CD4-positive, alpha-beta memory T cell (primary cell): ENCODE measurements at regions not wholly inside any gene's neighbourhood (a gene's known extent, or its start where the extent isn't known, plus 50 kb on each side); places are given as distances from the start of the nearest gene placed in this dataset.

ENCODE experiments used
- CTCF ChIA-PET: fragments of 350-600 bp; sonication (Branson Sonifier 250); formaldehyde crosslinking; loops from one replicate; lab custom pipeline; 2021; ENCODE audit warnings: inconsistent platforms; ENCODE audit not compliant: partially characterized antibody; lab: Charles Lee
- POLR2A ChIA-PET: fragments of 350-600 bp; sonication (Branson Sonifier 250); formaldehyde crosslinking; loops from one replicate; lab custom pipeline; 2021; ENCODE audit not compliant: partially characterized antibody; lab: Charles Lee
- DNase-seq, 5 donors: peaks; one replicate each; pipeline versions ENCODE4 v3.0.0 to v3.0.0-alpha.2; 2020 to 2022; ENCODE audit warnings: mixed read lengths in 1 of 5
- H3K27ac ChIP-seq: one replicate; pipeline ENCODE4 v1.7.0; 2013; ENCODE audit warnings: low read depth, low read length
- H3K27me3 ChIP-seq: 2 replicates; pipeline ENCODE4 v1.7.0; 2013; ENCODE audit warnings: mild to moderate bottlenecking, low read length, moderate library complexity; ENCODE audit not compliant: insufficient read depth
- H3K36me3 ChIP-seq: 2 replicates; pipeline ENCODE4 v1.7.0; 2013; ENCODE audit warnings: mild to moderate bottlenecking, low read length, moderate library complexity; ENCODE audit not compliant: insufficient read depth
- H3K4me1 ChIP-seq: 2 replicates; pipeline ENCODE4 v1.7.0; 2013; ENCODE audit warnings: mild to moderate bottlenecking, low read length, moderate library complexity; ENCODE audit not compliant: insufficient read depth
- H3K4me3 ChIP-seq, 2 donors: one replicate each; pipeline ENCODE4 v1.7.0; 2013; ENCODE audit warnings: low read length in 2 of 2, mild to moderate bottlenecking in 1 of 2
- H3K9me3 ChIP-seq, 2 donors: one replicate each; pipeline ENCODE4 v1.7.0; 2013; ENCODE audit warnings: low read length in 2 of 2, control low read depth in 1 of 2; ENCODE audit not compliant: control insufficient read depth in 1 of 2
- H3K27ac Mint-ChIP-seq, 7 donors: one replicate each; pipeline ENCODE4 v1.8.0; 2020 to 2021; ENCODE audit warnings: mixed read lengths in 7 of 7, mild to moderate bottlenecking in 6 of 7, inconsistent platforms in 3 of 7, moderate library complexity in 3 of 7
- H3K27me3 Mint-ChIP-seq, 2 donors: one replicate each; pipeline ENCODE4 v1.8.0; 2020 to 2021; ENCODE audit warnings: mixed read lengths in 2 of 2
- H3K36me3 Mint-ChIP-seq, 2 donors: one replicate each; pipeline ENCODE4 v1.8.0; 2020 to 2021; ENCODE audit warnings: mixed read lengths in 2 of 2, inconsistent platforms in 1 of 2, mild to moderate bottlenecking in 1 of 2
- H3K4me1 Mint-ChIP-seq, 4 donors: one replicate each; pipeline ENCODE4 v1.8.0; 2020 to 2021; ENCODE audit warnings: mixed read lengths in 4 of 4, mild to moderate bottlenecking in 1 of 4
- H3K4me3 Mint-ChIP-seq, 8 donors: one replicate each; pipeline ENCODE4 v1.8.0; 2020 to 2021; ENCODE audit warnings: mixed read lengths in 8 of 8, mild to moderate bottlenecking in 7 of 8, moderate library complexity in 6 of 8, inconsistent platforms in 3 of 8
- H3K9me3 Mint-ChIP-seq, 8 donors: one replicate each; pipeline ENCODE4 v1.8.0; 2020 to 2021; ENCODE audit warnings: mixed read lengths in 8 of 8, mild to moderate bottlenecking in 5 of 8, inconsistent platforms in 3 of 8, moderate library complexity in 1 of 8
- intact Hi-C: fragments of 100-400 bp; cut with micrococcal nuclease; formaldehyde crosslinking; loops from one replicate; pipeline ENCODE4 v1.15.1; 2023

DNA sequence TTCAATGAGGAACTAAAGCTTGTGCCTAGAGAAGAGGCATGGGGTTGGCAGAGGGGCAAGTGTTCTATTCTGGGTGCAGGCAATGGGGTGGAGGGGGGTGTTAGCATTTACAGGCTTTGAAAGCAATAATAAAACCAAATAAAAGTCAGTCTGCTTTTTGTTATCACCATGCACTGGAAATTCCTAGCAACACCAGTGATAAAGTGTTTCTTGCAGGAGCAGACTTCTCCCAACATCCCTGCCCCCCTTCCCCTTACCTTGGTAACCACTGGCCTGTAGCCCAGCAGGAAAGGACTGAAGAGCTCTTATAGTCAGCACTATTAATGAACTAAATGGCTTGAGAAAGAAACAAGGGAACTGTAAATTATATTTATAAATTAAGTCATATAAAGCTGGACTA is 65.2 kb upstream of the SESN3 start:
- intact Hi-C loops, result no loop called here
- ChIA-PET POLR2A (interaction anchor here (1.5 to 1.6 kb wide), 2 partner anchors 42 to 64 kb away, joined by 4 read pairs; no protein-coding TSS in a partner anchor), CTCF (interaction anchor here (1.5 kb wide), 1 partner anchor 64 kb away, joined by 3 read pairs; no protein-coding TSS in a partner anchor)
- H3K4me1 Mint-ChIP-seq, result peaks cover 26 to 31% (median 26%) of the 10 kb centered on the region in 4 donors
- H3K36me3 ChIP-seq, result no peaks in the 10 kb centered on the region
- no peak overlapping the region for H3K27ac ChIP-seq
- no peaks in the 10 kb centered on the region for H3K27me3 ChIP-seq
- DNase-seq, result no peak
- no peaks in the 10 kb centered on the region for H3K36me3 Mint-ChIP-seq
- H3K4me3 Mint-ChIP-seq, result no peak overlapping the region
- H3K4me3 ChIP-seq, result no peak overlapping the region
- peaks cover 20% of the 10 kb centered on the region for H3K4me1 ChIP-seq
- no peaks in the 10 kb centered on the region for H3K27me3 Mint-ChIP-seq
- H3K27ac Mint-ChIP-seq, result peak overlapping the region in 1 of 7 donors; percentile 31
- H3K9me3 Mint-ChIP-seq, result no peaks in the 10 kb centered on the region
- H3K9me3 ChIP-seq, result no peaks in the 10 kb centered on the region

DNA sequence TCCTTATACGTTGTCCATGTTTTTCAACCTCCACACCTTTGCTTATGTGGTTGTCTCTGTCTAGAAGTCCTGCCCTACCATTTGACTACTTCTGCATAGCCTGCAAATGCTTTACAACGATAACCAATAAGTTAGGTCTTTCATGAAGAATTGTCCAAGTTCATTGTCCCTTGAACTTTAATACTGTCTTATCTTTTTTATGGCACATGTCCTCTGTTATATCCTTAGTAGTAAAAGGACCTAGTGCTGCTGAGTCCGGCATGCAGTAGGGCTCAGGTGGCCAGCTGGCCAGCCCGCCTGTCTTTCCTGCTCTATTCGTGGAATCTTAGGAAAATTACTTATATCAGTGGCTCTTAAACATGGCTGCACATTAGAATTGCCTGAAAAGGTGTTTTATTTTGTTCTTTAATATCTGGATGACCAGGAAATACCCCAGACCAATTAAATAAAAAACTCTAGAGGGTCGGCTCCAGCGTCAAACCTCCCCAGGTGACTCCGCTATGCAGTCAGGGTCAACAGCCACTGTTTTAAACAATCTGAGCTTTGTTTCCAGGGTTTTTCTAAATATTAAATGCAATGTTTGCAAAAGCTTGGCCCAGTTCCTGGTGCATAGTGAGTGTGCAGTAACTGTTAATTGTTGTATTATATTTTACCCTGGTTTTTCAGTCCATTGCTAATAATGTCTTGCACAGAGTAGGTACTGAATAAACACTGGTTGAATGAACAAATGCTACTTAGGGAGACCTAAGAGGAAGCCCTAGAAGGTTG is 64.6 kb upstream of the SESN3 start:
- Histone ChIP-seq H3K27me3 (no peaks in the 10 kb centered on the region), H3K4me3 (no peak overlapping the region), H3K36me3 (no peaks in the 10 kb centered on the region), H3K9me3 (no peaks in the 10 kb centered on the region), H3K27ac (no peak overlapping the region), H3K4me1 (peaks cover 20% of the 10 kb centered on the region)
- Mint-ChIP-seq H3K4me3 (no peak overlapping the region), H3K27ac (no peak overlapping the region), H3K9me3 (no peaks in the 10 kb centered on the region), H3K27me3 (no peaks in the 10 kb centered on the region), H3K36me3 (no peaks in the 10 kb centered on the region), H3K4me1 (peaks cover 26 to 31% (median 26%) of the 10 kb centered on the region in 4 donors)
- intact Hi-C loops, result no loop called here
- DNase-seq, result no peak
- POLR2A ChIA-PET, result interaction anchor here (1.6 kb wide), 1 partner anchor 63 kb away, joined by 4 read pairs; no protein-coding TSS in a partner anchor
- CTCF ChIA-PET, result interaction anchor here (1.5 kb wide), 1 partner anchor 64 kb away, joined by 3 read pairs; no protein-coding TSS in a partner anchor

DNA sequence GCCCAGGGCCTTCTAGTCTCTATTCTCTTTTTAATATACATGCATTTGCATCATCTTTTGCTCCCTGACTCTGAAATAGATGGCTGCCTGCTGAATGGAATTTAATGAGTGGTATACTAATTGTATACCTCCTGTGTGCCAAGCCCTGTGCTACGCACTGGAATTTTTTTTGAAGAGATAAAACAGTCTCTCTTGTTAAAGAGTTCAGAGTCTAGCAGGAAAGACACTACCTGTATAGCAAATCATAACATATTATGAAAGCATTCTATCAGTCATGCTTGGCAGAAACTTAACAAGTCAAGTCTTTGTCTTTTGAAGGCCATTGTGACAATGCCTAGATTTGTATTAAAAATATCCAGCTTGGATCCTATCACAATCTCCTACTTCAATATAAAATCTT is 63.7 kb upstream of the SESN3 start:
- Histone ChIP-seq H3K4me3 (no peak overlapping the region), H3K4me1 (peaks cover 17% of the 10 kb centered on the region), H3K36me3 (no peaks in the 10 kb centered on the region), H3K27ac (no peak overlapping the region), H3K27me3 (no peaks in the 10 kb centered on the region), H3K9me3 (no peaks in the 10 kb centered on the region)
- Mint-ChIP-seq H3K27me3 (no peaks in the 10 kb centered on the region), H3K27ac (no peak overlapping the region), H3K4me3 (no peak overlapping the region), H3K9me3 (no peaks in the 10 kb centered on the region), H3K4me1 (peaks cover 24 to 27% (median 25%) of the 10 kb centered on the region in 4 donors), H3K36me3 (no peaks in the 10 kb centered on the region)
- ChIA-PET CTCF (no interaction called here), POLR2A (no interaction called here)
- intact Hi-C loops, result no loop called here
- DNase-seq, result no peak

DNA sequence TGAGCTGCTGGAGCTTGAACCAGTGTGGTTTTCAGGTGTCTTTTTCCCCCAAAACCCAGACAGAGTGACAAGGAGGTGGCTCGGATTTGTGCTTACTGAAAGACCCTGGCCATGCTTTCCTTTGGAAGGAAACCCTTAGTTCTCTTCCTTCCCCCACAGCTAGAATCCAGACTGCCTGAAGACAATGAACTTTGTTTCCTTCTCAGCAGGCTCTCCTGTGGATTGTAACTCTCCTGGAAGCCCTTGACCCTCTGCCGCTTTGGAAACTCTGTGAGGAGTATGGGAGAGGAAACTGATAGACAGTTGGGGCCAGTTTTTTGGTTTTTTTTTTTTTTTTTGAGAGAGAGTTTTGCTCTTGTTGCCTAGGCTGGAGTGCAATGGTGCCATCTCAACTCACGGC is 62.1 kb upstream of the SESN3 start:
- no peaks in the 10 kb centered on the region for H3K36me3 ChIP-seq
- no peak overlapping the region for H3K4me3 ChIP-seq
- H3K27me3 ChIP-seq, result no peaks in the 10 kb centered on the region
- no peaks in the 10 kb centered on the region for H3K9me3 ChIP-seq
- intact Hi-C loops, result no loop called here
- peaks cover 9 to 13% (median 10%) of the 10 kb centered on the region in 4 donors for H3K4me1 Mint-ChIP-seq
- POLR2A ChIA-PET, result no interaction called here
- no peak for DNase-seq
- H3K4me1 ChIP-seq, result peaks cover 1% of the 10 kb centered on the region
- no peaks in the 10 kb centered on the region for H3K9me3 Mint-ChIP-seq
- H3K27ac ChIP-seq, result no peak overlapping the region
- no peak overlapping the region for H3K27ac Mint-ChIP-seq
- no peak overlapping the region for H3K4me3 Mint-ChIP-seq
- CTCF ChIA-PET, result no interaction called here
- H3K27me3 Mint-ChIP-seq, result no peaks in the 10 kb centered on the region
- H3K36me3 Mint-ChIP-seq, result no peaks in the 10 kb centered on the region

DNA sequence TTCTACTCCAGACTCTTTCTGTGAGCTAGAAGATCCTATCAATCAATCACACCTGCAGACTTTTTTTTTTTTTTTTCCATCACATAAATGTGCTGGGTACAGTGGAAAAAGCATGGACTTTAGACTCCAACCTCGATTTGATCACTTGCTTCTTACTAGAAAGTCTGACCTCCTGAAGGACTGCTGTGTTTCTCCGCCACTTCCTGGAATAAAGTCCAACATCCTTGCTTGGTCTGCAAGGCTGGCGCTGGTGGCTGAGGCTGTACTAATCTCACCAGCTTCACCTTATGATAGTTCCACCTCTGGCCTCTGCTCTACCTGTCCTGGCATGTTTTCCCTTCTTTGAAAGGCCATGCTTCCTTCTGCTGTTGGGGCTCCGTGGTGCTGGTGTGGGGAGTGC is 60.9 kb upstream of the SESN3 start:
- Mint-ChIP-seq H3K4me1 (peaks cover 0 to 5% (median 3%) of the 10 kb centered on the region in 4 donors), H3K4me3 (no peak overlapping the region), H3K9me3 (no peaks in the 10 kb centered on the region), H3K27ac (no peak overlapping the region), H3K27me3 (no peaks in the 10 kb centered on the region), H3K36me3 (no peaks in the 10 kb centered on the region)
- ChIA-PET POLR2A (no interaction called here), CTCF (no interaction called here)
- DNase-seq, result no peak
- H3K4me1 ChIP-seq, result no peaks in the 10 kb centered on the region
- intact Hi-C loops, result no loop called here
- no peak overlapping the region for H3K27ac ChIP-seq
- no peaks in the 10 kb centered on the region for H3K27me3 ChIP-seq
- no peaks in the 10 kb centered on the region for H3K9me3 ChIP-seq
- H3K4me3 ChIP-seq, result no peak overlapping the region
- H3K36me3 ChIP-seq, result no peaks in the 10 kb centered on the region

DNA sequence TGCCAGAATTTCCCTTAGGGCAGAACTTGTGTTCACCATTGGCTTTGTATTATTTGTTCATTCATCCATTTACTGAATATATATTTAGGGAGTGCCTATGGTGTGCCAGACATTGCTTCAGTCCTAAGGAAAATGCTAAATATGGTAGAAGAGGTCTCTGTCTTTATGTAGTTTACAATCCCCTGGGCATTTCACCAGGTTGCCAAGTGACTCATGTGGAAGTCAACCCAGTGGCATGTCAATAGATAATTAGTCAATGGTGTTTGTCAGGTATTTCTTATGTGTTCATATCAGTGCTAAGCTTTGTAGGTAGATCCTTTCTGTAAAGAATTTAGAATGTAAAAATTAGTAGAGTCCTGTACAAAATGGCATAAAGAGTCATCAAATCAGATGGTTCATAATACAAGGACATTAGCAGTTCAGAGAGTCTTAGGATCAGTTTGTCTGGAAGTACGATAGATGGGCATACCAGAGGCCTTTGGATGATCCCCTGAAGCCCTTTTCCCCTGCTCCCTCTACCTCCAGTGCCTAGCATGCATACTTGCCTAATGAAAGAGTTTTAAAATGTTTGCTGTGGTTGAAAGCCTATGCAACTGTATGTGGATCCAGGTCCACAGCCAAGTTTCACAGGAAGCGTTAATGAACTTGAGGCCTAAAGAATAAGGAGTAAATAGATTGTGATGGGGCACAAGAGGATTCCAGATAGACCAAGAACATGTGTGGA is 58.5 kb upstream of the SESN3 start:
- intact Hi-C loops, result no loop called here
- ChIA-PET POLR2A (no interaction called here), CTCF (interaction anchor here (1.5 to 1.8 kb wide), 2 partner anchors 13 to 36 kb away, joined by 3 to 5 read pairs; no protein-coding TSS in a partner anchor)
- Histone ChIP-seq H3K9me3 (no peaks in the 10 kb centered on the region), H3K27ac (no peak overlapping the region), H3K36me3 (no peaks in the 10 kb centered on the region), H3K4me3 (no peak overlapping the region), H3K27me3 (no peaks in the 10 kb centered on the region), H3K4me1 (no peaks in the 10 kb centered on the region)
- Mint-ChIP-seq H3K27ac (no peak overlapping the region), H3K4me1 (no peaks in the 10 kb centered on the region), H3K4me3 (no peak overlapping the region), H3K27me3 (no peaks in the 10 kb centered on the region), H3K9me3 (no peaks in the 10 kb centered on the region), H3K36me3 (no peaks in the 10 kb centered on the region)
- no peak for DNase-seq
